Jurkat, Clone E6-1 (cell line): ENCODE measurements at regions not wholly inside any gene's neighbourhood (a gene's known extent, or its start where the extent isn't known, plus 50 kb on each side); places are given as distances from the start of the nearest gene placed in this dataset.
A peak's percentile ranks its signal among the peaks of the same experiment; 100 is the strongest.

Experiments
- DNase-seq: peaks from one replicate; pipeline ENCODE4 v3.0.0-alpha.2; 2011; ENCODE audit warnings: low read depth, low spot score
- H3K4me3 ChIP-seq: 2 replicates; pipeline ENCODE4 v1.5.1; 2011; ENCODE audit warnings: mild to moderate bottlenecking, low read length, control low read depth, moderate library complexity

- DNase-seq, result peak; percentile 3
These were observed 1119.6 kb upstream of the FLRT2 start for GRCh38 chr14:84410344-84410743.

GRCh38 chr14:84420221-84420620, 1109.7 kb upstream of the FLRT2 start:
- DNase-seq, result no peak
- H3K4me3 ChIP-seq, result no peak overlapping the region

More at GRCh38 chr14:84410344-84410743, 1119.6 kb upstream of the FLRT2 start:
- no peak overlapping the region for H3K4me3 ChIP-seq

GRCh38 chr14:84421621-84422020, 1108.3 kb upstream of the FLRT2 start:
- H3K4me3 ChIP-seq, result no peak overlapping the region
- DNase-seq, result no peak

GRCh38 chr14:84425968-84426367, 1104.0 kb upstream of the FLRT2 start:
- DNase-seq, result no peak

GRCh38 chr14:84432676-84433075, 1097.3 kb upstream of the FLRT2 start:
- H3K4me3 ChIP-seq, result no peak overlapping the region
- no peak for DNase-seq

More at GRCh38 chr14:84425968-84426367, 1104.0 kb upstream of the FLRT2 start:
- H3K4me3 ChIP-seq, result no peak overlapping the region

GRCh38 chr14:84433961-84434360, 1096.0 kb upstream of the FLRT2 start:
- no peak for DNase-seq
- no peak overlapping the region for H3K4me3 ChIP-seq

GRCh38 chr14:84435820-84436324, 1094.1 kb upstream of the FLRT2 start:
- no peak for DNase-seq
- no peak overlapping the region for H3K4me3 ChIP-seq

- no peak overlapping the region for H3K4me3 ChIP-seq
- DNase-seq, result no peak
These were observed 1093.4 kb upstream of the FLRT2 start for GRCh38 chr14:84436528-84436927.

GRCh38 chr14:84442521-84442920, 1087.4 kb upstream of the FLRT2 start:
- DNase-seq, result no peak
- H3K4me3 ChIP-seq, result no peak overlapping the region

- DNase-seq, result no peak
- H3K4me3 ChIP-seq, result no peak overlapping the region
These were observed 1084.5 kb upstream of the FLRT2 start for GRCh38 chr14:84445486-84445885.

GRCh38 chr14:84446250-84446649, 1083.7 kb upstream of the FLRT2 start:
- H3K4me3 ChIP-seq, result no peak overlapping the region
- DNase-seq, result no peak

- DNase-seq, result no peak
- H3K4me3 ChIP-seq, result no peak overlapping the region
These were observed 1076.5 kb upstream of the FLRT2 start for GRCh38 chr14:84453307-84453950.

- H3K4me3 ChIP-seq, result no peak overlapping the region
- no peak for DNase-seq
These were observed 1075.8 kb upstream of the FLRT2 start for GRCh38 chr14:84454114-84454513.

- no peak for DNase-seq
- no peak overlapping the region for H3K4me3 ChIP-seq
These were observed 1073.0 kb upstream of the FLRT2 start for GRCh38 chr14:84456946-84457345.

- no peak overlapping the region for H3K4me3 ChIP-seq
- no peak for DNase-seq
These were observed 1071.1 kb upstream of the FLRT2 start for GRCh38 chr14:84458881-84459280.

GRCh38 chr14:84465880-84466279, 1064.1 kb upstream of the FLRT2 start:
- H3K4me3 ChIP-seq, result no peak overlapping the region
- no peak for DNase-seq

- DNase-seq, result no peak
- no peak overlapping the region for H3K4me3 ChIP-seq
These were observed 1061.8 kb upstream of the FLRT2 start for GRCh38 chr14:84468153-84468552.

- DNase-seq, result no peak
- no peak overlapping the region for H3K4me3 ChIP-seq
These were observed 1051.9 kb upstream of the FLRT2 start for GRCh38 chr14:84477996-84478395.

GRCh38 chr14:84482256-84483071, 1047.5 kb upstream of the FLRT2 start:
- no peak for DNase-seq
- H3K4me3 ChIP-seq, result no peak overlapping the region

- no peak for DNase-seq
- no peak overlapping the region for H3K4me3 ChIP-seq
These were observed 1046.9 kb upstream of the FLRT2 start for GRCh38 chr14:84483072-84483420.
